Adrenal gland (tissue), 5 donors: ENCODE measurements at regions not wholly inside any gene's neighbourhood (a gene's known extent, or its start where the extent isn't known, plus 50 kb on each side); places are given as distances from the start of the nearest gene placed in this dataset.

ENCODE experiments used
- CTCF ChIP-seq, 6 experiments: fragments of 450-650 bp in 4 of 6; fragments of 200-600 bp in 2 of 6; sonication (generic) in 1 of 6; IDR thresholded peaks; 1 replicate in 5 of 6; 2 replicates in 1 of 6; pipeline versions ENCODE4 v1.5.1 to v1.8.0; 2016 to 2021; ENCODE audit warnings: antibody characterized with exemption in 6 of 6, mild to moderate bottlenecking in 2 of 6, moderate library complexity in 1 of 6
- POLR2A ChIP-seq, 2 donors: fragments of 450-650 bp; IDR thresholded peaks; one replicate each; pipeline ENCODE4 v1.6.1; 2017; ENCODE audit warnings: antibody characterized with exemption in 2 of 2, mild to moderate bottlenecking in 2 of 2, moderate library complexity in 1 of 2
- donor health status: DM: no; HTN: no; CAD: no.

- TF ChIP-seq CTCF (IDR thresholded peaks at IDR 0.05) (no peak), POLR2A (IDR thresholded peaks at IDR 0.05) (no peak)
Observed at GRCh38 chr13:109680288-109680687, 106.1 kb downstream of the IRS2 start.
